Mammary epithelial cell (primary cell): ENCODE measurements at regions not wholly inside any gene's neighbourhood (a gene's known extent, or its start where the extent isn't known, plus 50 kb on each side); places are given as distances from the start of the nearest gene placed in this dataset.

ENCODE experiments used
- CTCF ChIP-seq, 2 donors: IDR thresholded peaks in 1 of 2; conservative IDR thresholded peaks in 1 of 2; 2 replicates each; pipeline ENCODE4 v1.5.1; 2011 to 2012; ENCODE audit warnings: inconsistent platforms in 2 of 2, low read length in 2 of 2, mild to moderate bottlenecking in 2 of 2, control low read depth in 1 of 2, low read depth in 1 of 2; ENCODE audit not compliant: insufficient read depth in 1 of 2; ENCODE audit errors: extremely low read depth in 1 of 2
- EZH2 ChIP-seq: IDR thresholded peaks from 2 replicates; pipeline ENCODE4 v1.6.1; 2012; ENCODE audit warnings: low read length, inconsistent platforms, borderline replicate concordance

GRCh38 chr7:54955696-54956420 is 63.0 kb upstream of the EGFR start:
- TF ChIP-seq CTCF (conservative IDR thresholded peaks at IDR 0.05 in 1 of 2, IDR thresholded peaks at IDR 0.05 in 1 of 2; ENCODE audit: extremely low read depth in 1 of 2, insufficient read depth in 1 of 2, low read depth in 1 of 2, low read length in 2 of 2) = no peak
- TF ChIP-seq EZH2 = no peak
